HL-60 (cell line): ENCODE measurements at regions not wholly inside any gene's neighbourhood (a gene's known extent, or its start where the extent isn't known, plus 50 kb on each side); places are given as distances from the start of the nearest gene placed in this dataset.

ENCODE experiments used
- POLR2AphosphoS5 ChIP-seq: IDR thresholded peaks from 2 replicates; pipeline ENCODE4 v1.6.1; 2012; ENCODE audit warnings: low read depth
- SPI1 ChIP-seq: IDR thresholded peaks from 2 replicates; pipeline ENCODE4 v1.6.1; 2012; ENCODE audit warnings: low read depth, mild to moderate bottlenecking, borderline replicate concordance
- TF ChIP-seq, protein P1 (sequence below): IDR thresholded peaks from one replicate; pipeline ENCODE4 v1.5.1; 2011; ENCODE audit warnings: low read length, control low read depth, inconsistent platforms; ENCODE audit not compliant: insufficient read depth

DNA sequence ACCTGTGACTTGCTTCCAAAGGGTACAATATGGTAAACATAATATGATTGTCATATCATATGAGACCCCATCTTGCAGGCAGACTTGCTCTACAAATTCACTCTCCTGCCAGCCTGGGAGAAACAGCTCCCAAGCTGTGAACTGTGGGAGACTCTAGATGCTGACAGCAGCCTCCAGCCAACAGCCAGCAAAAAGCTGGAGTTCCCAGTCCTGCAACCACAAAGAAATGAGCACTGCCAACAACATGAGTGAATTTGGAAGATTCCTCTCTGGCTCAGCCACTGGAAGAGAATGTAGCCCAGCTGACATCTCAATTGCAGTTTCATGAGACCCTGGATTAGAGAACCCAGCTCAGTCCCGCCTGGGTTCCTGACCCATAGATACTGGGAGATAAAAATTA lies 145.4 kb downstream of the QDPR start:
- TF ChIP-seq, protein P1, sequence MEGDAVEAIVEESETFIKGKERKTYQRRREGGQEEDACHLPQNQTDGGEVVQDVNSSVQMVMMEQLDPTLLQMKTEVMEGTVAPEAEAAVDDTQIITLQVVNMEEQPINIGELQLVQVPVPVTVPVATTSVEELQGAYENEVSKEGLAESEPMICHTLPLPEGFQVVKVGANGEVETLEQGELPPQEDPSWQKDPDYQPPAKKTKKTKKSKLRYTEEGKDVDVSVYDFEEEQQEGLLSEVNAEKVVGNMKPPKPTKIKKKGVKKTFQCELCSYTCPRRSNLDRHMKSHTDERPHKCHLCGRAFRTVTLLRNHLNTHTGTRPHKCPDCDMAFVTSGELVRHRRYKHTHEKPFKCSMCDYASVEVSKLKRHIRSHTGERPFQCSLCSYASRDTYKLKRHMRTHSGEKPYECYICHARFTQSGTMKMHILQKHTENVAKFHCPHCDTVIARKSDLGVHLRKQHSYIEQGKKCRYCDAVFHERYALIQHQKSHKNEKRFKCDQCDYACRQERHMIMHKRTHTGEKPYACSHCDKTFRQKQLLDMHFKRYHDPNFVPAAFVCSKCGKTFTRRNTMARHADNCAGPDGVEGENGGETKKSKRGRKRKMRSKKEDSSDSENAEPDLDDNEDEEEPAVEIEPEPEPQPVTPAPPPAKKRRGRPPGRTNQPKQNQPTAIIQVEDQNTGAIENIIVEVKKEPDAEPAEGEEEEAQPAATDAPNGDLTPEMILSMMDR = no peak
- TF ChIP-seq POLR2AphosphoS5 (no peak), SPI1 (no peak)
